Ectodermal cell (in vitro differentiated cells): ENCODE measurements at regions not wholly inside any gene's neighbourhood (a gene's known extent, or its start where the extent isn't known, plus 50 kb on each side); places are given as distances from the start of the nearest gene placed in this dataset.
"Not testable (repeated sequence)": the region's sequence is repeated elsewhere in the genome, so short reads cannot be mapped to it uniquely, and the experiment has no call there.

ENCODE experiments used
- H3K27ac ChIP-seq: 2 replicates; pipeline ENCODE4 v1.7.0; 2013; ENCODE audit warnings: mild to moderate bottlenecking, low read depth, low read length; ENCODE audit not compliant: insufficient read depth, poor library complexity, severe bottlenecking
- H3K27me3 ChIP-seq: 2 replicates; pipeline ENCODE4 v1.7.0; 2013; ENCODE audit warnings: mild to moderate bottlenecking, low read length; ENCODE audit not compliant: insufficient read depth, control insufficient read depth, poor library complexity, severe bottlenecking
- H3K36me3 ChIP-seq: one replicate; pipeline ENCODE4 v1.7.0; 2013; ENCODE audit warnings: low read length; ENCODE audit not compliant: control insufficient read depth, insufficient read depth
- H3K4me1 ChIP-seq: one replicate; pipeline ENCODE4 v1.7.0; 2013; ENCODE audit warnings: low read length; ENCODE audit not compliant: control insufficient read depth, insufficient read depth
- H3K4me3 ChIP-seq: 2 replicates; pipeline ENCODE4 v1.7.0; 2013; ENCODE audit warnings: low read depth, low read length, control low read depth; ENCODE audit not compliant: insufficient read depth
- H3K9me3 ChIP-seq: 2 replicates; pipeline ENCODE4 v1.7.0; 2013; ENCODE audit warnings: mild to moderate bottlenecking, low read length, moderate library complexity; ENCODE audit not compliant: control insufficient read depth
- WGBS, 2 experiments: methylation state at CpG; one replicate each; pipeline ENCODE4 v1.1.7; 2013; ENCODE audit warnings: missing lambda C conversion rate in 2 of 2; 5-methylcytosine and 5-hydroxymethylcytosine counted together

GRCh38 chr2:2648094-2648493 is 317.0 kb upstream of the MYT1L start:
- Histone ChIP-seq H3K4me3 (no peak overlapping the region), H3K4me1 (peaks cover 6% of the 10 kb centered on the region), H3K9me3 (no peaks in the 10 kb centered on the region), H3K27ac (no peak overlapping the region), H3K36me3 (no peaks in the 10 kb centered on the region), H3K27me3 (no peaks in the 10 kb centered on the region)
- WGBS, 2 experiments: 91 to 93% methylated on average over 8 of the region's 8 CpGs

- WGBS, 2 experiments: 87 to 89% methylated on average over 9 of the region's 9 CpGs
- peaks cover 6% of the 10 kb centered on the region for H3K4me1 ChIP-seq
- no peaks in the 10 kb centered on the region for H3K36me3 ChIP-seq
- no peaks in the 10 kb centered on the region for H3K27me3 ChIP-seq
- no peak overlapping the region for H3K27ac ChIP-seq
- H3K4me3 ChIP-seq: no peak overlapping the region
- H3K9me3 ChIP-seq: no peaks in the 10 kb centered on the region
Observed at GRCh38 chr2:2647141-2647541, 316.1 kb upstream of the MYT1L start.

GRCh38 chr2:2646433-2647051 is 315.5 kb upstream of the MYT1L start:
- Histone ChIP-seq H3K4me3 (no peak overlapping the region), H3K27ac (no peak overlapping the region), H3K4me1 (peaks cover 6% of the 10 kb centered on the region), H3K36me3 (no peaks in the 10 kb centered on the region), H3K27me3 (no peaks in the 10 kb centered on the region), H3K9me3 (no peaks in the 10 kb centered on the region)
- 49 to 54% methylated on average over 7 to 8 of the region's 8 CpGs for WGBS, 2 experiments

GRCh38 chr2:2645162-2645855 is 314.2 kb upstream of the MYT1L start:
- WGBS, 2 experiments: 85 to 86% methylated on average over 19 of the region's 19 CpGs
- H3K9me3 ChIP-seq: no peaks in the 10 kb centered on the region

GRCh38 chr2:2644751-2645150 is 313.7 kb upstream of the MYT1L start:
- 81 to 84% methylated on average over 9 of the region's 9 CpGs for WGBS, 2 experiments
- H3K27me3 ChIP-seq, H3K4me1 ChIP-seq, H3K9me3 ChIP-seq, H3K27ac ChIP-seq, H3K36me3 ChIP-seq, H3K4me3 ChIP-seq: not testable (repeated sequence)

More at GRCh38 chr2:2645162-2645855, 314.2 kb upstream of the MYT1L start:
- peaks cover 6% of the 10 kb centered on the region for H3K4me1 ChIP-seq
- no peak overlapping the region for H3K27ac ChIP-seq
- H3K36me3 ChIP-seq: no peaks in the 10 kb centered on the region
- H3K4me3 ChIP-seq: no peak overlapping the region
- H3K27me3 ChIP-seq: no peaks in the 10 kb centered on the region

DNA sequence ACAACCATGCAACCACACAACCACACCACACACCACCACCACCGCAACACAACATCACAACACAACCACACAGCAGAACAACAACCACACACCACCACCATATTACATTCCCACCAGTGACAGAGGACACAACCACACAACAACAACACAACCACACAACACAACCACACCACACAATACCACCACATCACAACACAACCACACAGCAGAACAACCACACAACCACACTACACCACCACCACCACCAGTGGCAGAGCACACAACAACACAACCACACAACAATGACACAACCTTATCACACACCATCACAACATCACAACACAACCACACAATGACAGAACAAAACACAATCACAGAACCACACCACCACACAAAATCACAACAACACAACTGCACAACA is 313.0 kb upstream of the MYT1L start:
- H3K36me3 ChIP-seq: no peaks in the 10 kb centered on the region
- no peak overlapping the region for H3K27ac ChIP-seq
- no peak overlapping the region for H3K4me3 ChIP-seq
- 85 to 89% methylated on average over 1 of the region's 1 CpG for WGBS, 2 experiments
- no peaks in the 10 kb centered on the region for H3K9me3 ChIP-seq
- H3K4me1 ChIP-seq: peaks cover 14% of the 10 kb centered on the region
- no peaks in the 10 kb centered on the region for H3K27me3 ChIP-seq

DNA sequence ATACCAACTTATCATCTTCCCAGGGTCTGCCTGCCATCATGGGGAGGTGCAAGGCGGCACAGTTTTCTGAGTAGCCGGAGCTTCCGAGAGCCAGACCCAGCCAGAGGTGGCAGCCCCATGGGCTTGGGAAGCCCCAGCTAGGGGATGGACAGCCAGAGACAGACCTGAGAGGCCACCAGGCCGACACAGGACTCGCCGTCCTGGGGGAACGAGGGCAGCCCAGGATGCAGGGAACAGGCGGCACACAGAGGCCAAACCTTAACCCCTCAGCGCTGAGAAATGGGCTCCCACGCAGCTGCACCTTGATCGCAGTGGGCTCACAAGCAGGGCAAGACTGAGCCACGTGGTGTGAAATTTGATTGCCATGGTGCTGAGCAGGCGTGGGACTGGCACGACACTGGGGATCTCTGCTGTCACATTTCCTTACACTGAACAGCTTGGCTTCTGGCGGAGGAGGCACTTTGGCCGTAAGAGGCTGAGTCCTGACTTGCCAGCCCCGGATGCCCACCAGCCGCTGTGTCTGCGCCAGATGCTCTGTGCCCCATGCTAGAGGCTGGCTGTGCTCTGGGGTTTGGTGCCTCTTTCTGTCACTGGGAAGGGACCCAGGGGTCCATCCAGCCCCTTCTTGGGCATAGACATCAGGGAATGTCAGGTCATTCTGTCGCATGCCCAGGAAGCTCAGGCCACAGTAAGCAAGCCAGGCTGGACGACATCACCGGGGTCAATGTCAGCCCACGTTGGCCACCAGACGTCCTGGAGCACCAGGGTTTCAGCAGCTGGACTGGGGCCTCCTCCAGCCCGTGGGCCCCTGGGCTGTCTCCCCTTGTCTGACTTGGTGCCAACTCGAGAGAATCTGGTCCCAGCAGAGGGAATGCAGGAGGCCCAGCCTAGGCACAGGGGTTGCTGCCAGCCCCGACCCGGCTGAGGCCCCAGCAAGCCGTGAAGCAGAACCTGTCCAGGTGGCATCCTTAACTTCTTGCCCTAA is 312.1 kb upstream of the MYT1L start:
- Histone ChIP-seq H3K4me1 (peaks cover 21% of the 10 kb centered on the region), H3K36me3 (no peaks in the 10 kb centered on the region), H3K4me3 (no peak overlapping the region), H3K9me3 (no peaks in the 10 kb centered on the region), H3K27me3 (no peaks in the 10 kb centered on the region), H3K27ac (no peak overlapping the region)
- whole genome bisulfite sequencing, 2 experiments: 91 to 93% methylated on average over 29 of the region's 29 CpGs

DNA sequence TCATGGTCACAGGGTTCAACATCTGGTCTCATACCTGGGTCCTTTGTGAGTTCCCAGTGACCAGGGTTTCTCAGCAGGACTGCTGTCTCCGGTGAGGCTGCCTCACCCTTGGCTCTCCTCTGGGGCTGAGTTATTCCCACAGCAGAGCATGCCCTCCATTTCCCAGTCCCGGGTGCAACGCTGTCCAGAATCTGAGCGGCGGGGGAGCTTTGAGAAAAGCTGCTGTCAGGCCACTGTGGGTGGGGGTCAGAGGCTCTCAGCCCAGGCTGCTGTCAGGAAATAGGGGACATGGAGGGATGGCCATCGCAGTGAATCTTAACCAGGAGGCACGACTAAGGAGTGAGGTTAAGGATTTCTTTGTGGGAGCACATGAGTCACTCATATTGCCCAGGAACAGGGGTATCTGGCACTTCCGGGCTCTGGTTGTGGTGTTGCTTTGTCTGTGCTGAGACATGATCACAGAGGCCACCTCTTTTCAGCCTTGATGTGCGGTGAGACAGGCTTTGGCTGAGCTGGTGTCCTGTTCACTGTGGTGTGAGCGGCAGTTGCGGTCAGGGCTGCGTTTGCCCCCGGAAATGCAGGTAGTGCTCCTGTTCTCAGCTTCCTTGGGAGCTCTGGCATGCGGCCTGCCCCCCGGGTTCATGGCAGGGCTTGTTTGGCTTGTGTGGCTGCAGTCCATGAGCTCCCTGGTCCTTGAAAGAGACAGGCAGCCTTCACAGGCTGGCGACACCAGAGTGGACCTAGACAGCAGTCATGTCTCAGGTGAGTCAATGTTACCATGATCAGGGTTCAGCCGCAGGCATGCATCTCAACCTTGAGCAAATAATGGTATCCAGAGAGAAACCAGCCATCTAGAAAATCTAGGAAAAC is 310.7 kb upstream of the MYT1L start:
- no peaks in the 10 kb centered on the region for H3K27me3 ChIP-seq
- no peak overlapping the region for H3K4me3 ChIP-seq
- peaks cover 21% of the 10 kb centered on the region for H3K4me1 ChIP-seq
- no peak overlapping the region for H3K27ac ChIP-seq
- H3K36me3 ChIP-seq: no peaks in the 10 kb centered on the region
- WGBS, 2 experiments: 90 to 91% methylated on average over 17 of the region's 17 CpGs
- H3K9me3 ChIP-seq: no peaks in the 10 kb centered on the region

DNA sequence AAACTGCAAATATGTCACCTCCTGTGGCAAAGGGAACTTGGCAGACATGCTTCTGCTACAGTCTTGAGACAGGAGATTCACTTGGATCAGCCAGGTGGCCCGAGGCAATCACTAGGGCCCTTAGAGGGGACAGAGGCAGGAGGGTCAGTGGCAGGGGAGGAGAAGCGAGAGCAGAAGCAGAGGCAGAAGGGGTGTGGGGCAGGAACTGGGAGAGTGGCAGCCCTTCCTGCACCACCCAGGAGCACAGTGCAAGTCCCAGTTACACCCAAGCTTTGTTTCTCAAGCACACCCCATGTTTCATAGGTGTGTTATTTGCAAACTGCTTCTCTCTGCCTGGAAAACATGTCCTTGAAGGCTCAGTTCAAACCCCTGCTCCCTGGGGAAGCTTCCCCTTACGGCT is 309.7 kb upstream of the MYT1L start:
- 85 to 93% methylated on average over 3 of the region's 3 CpGs for WGBS, 2 experiments
- H3K4me1 ChIP-seq: peaks cover 15% of the 10 kb centered on the region
- no peaks in the 10 kb centered on the region for H3K36me3 ChIP-seq
- H3K4me3 ChIP-seq: no peak overlapping the region
- no peaks in the 10 kb centered on the region for H3K27me3 ChIP-seq
- H3K9me3 ChIP-seq: no peaks in the 10 kb centered on the region
- H3K27ac ChIP-seq: no peak overlapping the region
